ENCODE measurements at regions not wholly inside any gene's neighbourhood (a gene's known extent, or its start where the extent isn't known, plus 50 kb on each side); places are given as distances from the start of the nearest gene placed in this dataset.

DNA sequence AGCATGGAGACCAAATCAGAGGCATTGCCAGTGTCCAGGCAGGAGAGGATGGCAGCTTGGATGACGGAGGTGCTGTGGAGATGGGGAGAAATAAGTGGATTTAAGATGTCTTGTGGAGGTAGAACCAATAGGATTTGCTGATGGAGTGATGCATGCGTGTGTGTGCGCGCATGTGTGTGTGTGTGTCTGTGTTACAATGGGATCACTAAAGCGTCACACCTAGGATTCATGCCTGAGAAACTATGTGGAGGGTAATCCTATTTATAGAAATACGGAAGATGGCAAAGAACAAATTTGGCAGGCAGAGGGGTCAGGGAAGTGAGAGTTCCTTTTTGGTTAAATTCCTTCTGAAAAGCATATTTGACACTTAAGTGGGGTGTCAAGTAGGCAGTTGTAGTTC lies 64.8 kb upstream of the ARL8B start (continued):
- TF ChIP-seq, protein P1, sequence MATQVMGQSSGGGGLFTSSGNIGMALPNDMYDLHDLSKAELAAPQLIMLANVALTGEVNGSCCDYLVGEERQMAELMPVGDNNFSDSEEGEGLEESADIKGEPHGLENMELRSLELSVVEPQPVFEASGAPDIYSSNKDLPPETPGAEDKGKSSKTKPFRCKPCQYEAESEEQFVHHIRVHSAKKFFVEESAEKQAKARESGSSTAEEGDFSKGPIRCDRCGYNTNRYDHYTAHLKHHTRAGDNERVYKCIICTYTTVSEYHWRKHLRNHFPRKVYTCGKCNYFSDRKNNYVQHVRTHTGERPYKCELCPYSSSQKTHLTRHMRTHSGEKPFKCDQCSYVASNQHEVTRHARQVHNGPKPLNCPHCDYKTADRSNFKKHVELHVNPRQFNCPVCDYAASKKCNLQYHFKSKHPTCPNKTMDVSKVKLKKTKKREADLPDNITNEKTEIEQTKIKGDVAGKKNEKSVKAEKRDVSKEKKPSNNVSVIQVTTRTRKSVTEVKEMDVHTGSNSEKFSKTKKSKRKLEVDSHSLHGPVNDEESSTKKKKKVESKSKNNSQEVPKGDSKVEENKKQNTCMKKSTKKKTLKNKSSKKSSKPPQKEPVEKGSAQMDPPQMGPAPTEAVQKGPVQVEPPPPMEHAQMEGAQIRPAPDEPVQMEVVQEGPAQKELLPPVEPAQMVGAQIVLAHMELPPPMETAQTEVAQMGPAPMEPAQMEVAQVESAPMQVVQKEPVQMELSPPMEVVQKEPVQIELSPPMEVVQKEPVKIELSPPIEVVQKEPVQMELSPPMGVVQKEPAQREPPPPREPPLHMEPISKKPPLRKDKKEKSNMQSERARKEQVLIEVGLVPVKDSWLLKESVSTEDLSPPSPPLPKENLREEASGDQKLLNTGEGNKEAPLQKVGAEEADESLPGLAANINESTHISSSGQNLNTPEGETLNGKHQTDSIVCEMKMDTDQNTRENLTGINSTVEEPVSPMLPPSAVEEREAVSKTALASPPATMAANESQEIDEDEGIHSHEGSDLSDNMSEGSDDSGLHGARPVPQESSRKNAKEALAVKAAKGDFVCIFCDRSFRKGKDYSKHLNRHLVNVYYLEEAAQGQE (IDR thresholded peaks at IDR 0.05; ENCODE audit: low read depth) = no peak
- TF ChIP-seq, protein P2, sequence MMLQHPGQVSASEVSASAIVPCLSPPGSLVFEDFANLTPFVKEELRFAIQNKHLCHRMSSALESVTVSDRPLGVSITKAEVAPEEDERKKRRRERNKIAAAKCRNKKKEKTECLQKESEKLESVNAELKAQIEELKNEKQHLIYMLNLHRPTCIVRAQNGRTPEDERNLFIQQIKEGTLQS (IDR thresholded peaks at IDR 0.05) = no peak
- TF ChIP-seq, protein P3, sequence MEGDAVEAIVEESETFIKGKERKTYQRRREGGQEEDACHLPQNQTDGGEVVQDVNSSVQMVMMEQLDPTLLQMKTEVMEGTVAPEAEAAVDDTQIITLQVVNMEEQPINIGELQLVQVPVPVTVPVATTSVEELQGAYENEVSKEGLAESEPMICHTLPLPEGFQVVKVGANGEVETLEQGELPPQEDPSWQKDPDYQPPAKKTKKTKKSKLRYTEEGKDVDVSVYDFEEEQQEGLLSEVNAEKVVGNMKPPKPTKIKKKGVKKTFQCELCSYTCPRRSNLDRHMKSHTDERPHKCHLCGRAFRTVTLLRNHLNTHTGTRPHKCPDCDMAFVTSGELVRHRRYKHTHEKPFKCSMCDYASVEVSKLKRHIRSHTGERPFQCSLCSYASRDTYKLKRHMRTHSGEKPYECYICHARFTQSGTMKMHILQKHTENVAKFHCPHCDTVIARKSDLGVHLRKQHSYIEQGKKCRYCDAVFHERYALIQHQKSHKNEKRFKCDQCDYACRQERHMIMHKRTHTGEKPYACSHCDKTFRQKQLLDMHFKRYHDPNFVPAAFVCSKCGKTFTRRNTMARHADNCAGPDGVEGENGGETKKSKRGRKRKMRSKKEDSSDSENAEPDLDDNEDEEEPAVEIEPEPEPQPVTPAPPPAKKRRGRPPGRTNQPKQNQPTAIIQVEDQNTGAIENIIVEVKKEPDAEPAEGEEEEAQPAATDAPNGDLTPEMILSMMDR (IDR thresholded peaks at IDR 0.05 in 2 of 3, conservative IDR thresholded peaks at IDR 0.05 in 1 of 3; ENCODE audit: borderline replicate concordance in 1 of 3, insufficient read depth in 1 of 3, low read depth in 2 of 3, low read length in 2 of 3) = no peak
- TF ChIP-seq TCF7L2 (IDR thresholded peaks at IDR 0.05; ENCODE audit: borderline replicate concordance, extremely low read depth, insufficient read depth, insufficient read length) = no peak

DNA sequence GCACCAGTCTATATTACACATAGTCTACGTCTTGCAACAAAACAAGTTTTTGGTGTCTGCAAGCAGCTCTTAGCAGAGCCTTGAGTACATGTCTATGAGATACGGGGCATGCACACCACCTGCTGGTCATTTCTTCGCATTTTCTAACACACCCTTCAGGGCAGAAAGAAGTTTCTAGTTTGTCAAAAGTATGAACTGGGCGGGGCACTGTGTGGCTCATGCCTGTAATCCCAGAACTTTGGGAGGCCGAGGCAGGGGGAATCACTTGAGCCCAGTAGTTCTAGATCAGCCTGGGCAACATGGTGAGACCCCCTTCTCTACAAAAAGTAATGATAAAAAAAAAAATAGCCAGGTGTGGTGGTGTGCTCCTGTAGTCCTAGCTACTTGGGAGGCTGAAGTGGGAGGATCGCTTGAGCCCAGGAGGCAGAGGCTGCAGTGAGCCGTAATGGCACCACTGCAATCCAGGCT lies 64.2 kb upstream of the ARL8B start:
- Histone ChIP-seq H3K27ac (ENCODE audit: low read depth, low read length) (no peak overlapping the region), H3K9me2 (ENCODE audit: insufficient read depth) (no peaks in the 10 kb centered on the region), H2AFZ (ENCODE audit: low read depth, low read length, poor library complexity, severe bottlenecking) (peak overlapping the region; percentile 59), H3K4me1 (ENCODE audit: control insufficient read depth in 1 of 2, insufficient read depth in 2 of 2, low read length in 2 of 2) (peaks cover 0 to 23% of the 10 kb centered on the region in 2 experiments; a peak in 2 of 4 replicates), H3K36me3 (ENCODE audit: control insufficient read depth in 1 of 2, insufficient read depth in 2 of 2, low read length in 2 of 2) (no peaks in the 10 kb centered on the region), H3K79me2 (ENCODE audit: insufficient read depth, low read length) (no peaks in the 10 kb centered on the region), H3K27me3 (ENCODE audit: insufficient read depth, low read length) (no peaks in the 10 kb centered on the region), H3K9me3 (ENCODE audit: control insufficient read depth in 1 of 2, insufficient read depth in 1 of 2, low read depth in 1 of 2, low read length in 2 of 2) (no peaks in the 10 kb centered on the region), H3K4me3 (replicated peaks in 1 of 2; ENCODE audit: low read depth in 1 of 2, low read length in 2 of 2) (no peak overlapping the region), H4K20me1 (ENCODE audit: insufficient read depth) (no peaks in the 10 kb centered on the region), H3K4me2 (ENCODE audit: low read length) (no peak overlapping the region), H3K9ac (ENCODE audit: low read length) (no peak overlapping the region)
- intact Hi-C loops (cut with micrococcal nuclease) = loop anchor here (1.0 to 10.0 kb wide), 4 partner anchors 82 to 703 kb away; no protein-coding TSS in a partner anchor
- DNase-seq (ENCODE audit: low read depth, low spot score) (peak; percentile 85), ATAC-seq (peak; percentile 95)
- ChIA-PET RAD21 (ENCODE audit: low non-redundant PET in 1 of 2, low total read pairs in 2 of 2, uncharacterized antibody in 2 of 2, unreplicated experiment in 2 of 2) (interaction anchor here (0.5 to 3.0 kb wide), 11 partner anchors 32 to 346 kb away, joined by 3 to 26 read pairs (median 4); no protein-coding TSS in a partner anchor), POLR2A (interaction anchor here (1.1 kb wide), 1 partner anchor 346 kb away, joined by 3 read pairs; no protein-coding TSS in a partner anchor), CTCF (interaction anchor here (0.5 to 6.7 kb wide), 11 partner anchors 35 to 348 kb away, joined by 3 to 86 read pairs (median 3); no protein-coding TSS in a partner anchor)
- no TSS peak for BruUV-seq (replicated peaks)
- no peak for TF ChIP-seq EGR1 (IDR thresholded peaks at IDR 0.05; ENCODE audit: low read depth)
- no peak for TF ChIP-seq POLR2AphosphoS5 (IDR thresholded peaks at IDR 0.05; ENCODE audit: low read depth, low read length)
- TF ChIP-seq ZFX (IDR thresholded peaks at IDR 0.05) = no peak
- peak; percentile 55; the same call in 1 of the 2 replicates for TF ChIP-seq CBX3 (IDR thresholded peaks at IDR 0.05; ENCODE audit: low read depth)
- peak; percentile 97 for TF ChIP-seq RAD21 (IDR thresholded peaks at IDR 0.05; ENCODE audit: low read depth)
- no peak for TF ChIP-seq SRF (IDR thresholded peaks at IDR 0.05; ENCODE audit: low read depth)
- TF ChIP-seq ZNF274 (IDR thresholded peaks at IDR 0.05; ENCODE audit: low read depth, low read length) = no peak
- TF ChIP-seq POLR2A (IDR thresholded peaks at IDR 0.05; ENCODE audit: borderline replicate concordance, extremely low read depth, insufficient read depth, insufficient read length) = no peak
- TF ChIP-seq, protein P4, sequence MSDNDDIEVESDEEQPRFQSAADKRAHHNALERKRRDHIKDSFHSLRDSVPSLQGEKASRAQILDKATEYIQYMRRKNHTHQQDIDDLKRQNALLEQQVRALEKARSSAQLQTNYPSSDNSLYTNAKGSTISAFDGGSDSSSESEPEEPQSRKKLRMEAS (IDR thresholded peaks at IDR 0.05) = peak; percentile 63
- TF ChIP-seq TCF7L2 (IDR thresholded peaks at IDR 0.05; ENCODE audit: borderline replicate concordance, extremely low read depth, insufficient read depth, insufficient read length) = no peak
- TF ChIP-seq, protein P1 (IDR thresholded peaks at IDR 0.05; ENCODE audit: low read depth) = no peak
- TF ChIP-seq, protein P2 (IDR thresholded peaks at IDR 0.05) = no peak

Data from HCT116 (cell line).